GM21367 (cell line): ENCODE measurements at regions not wholly inside any gene's neighbourhood (a gene's known extent, or its start where the extent isn't known, plus 50 kb on each side); places are given as distances from the start of the nearest gene placed in this dataset.
"Not testable (repeated sequence)": the region's sequence is repeated elsewhere in the genome, so short reads cannot be mapped to it uniquely, and the experiment has no call there.

ENCODE experiments used
- ATAC-seq: cut with Tn5 transposase; IDR thresholded peaks from one replicate; pipeline ENCODE4 v1.9.1; 2021; ENCODE audit not compliant: unreplicated experiment

DNA sequence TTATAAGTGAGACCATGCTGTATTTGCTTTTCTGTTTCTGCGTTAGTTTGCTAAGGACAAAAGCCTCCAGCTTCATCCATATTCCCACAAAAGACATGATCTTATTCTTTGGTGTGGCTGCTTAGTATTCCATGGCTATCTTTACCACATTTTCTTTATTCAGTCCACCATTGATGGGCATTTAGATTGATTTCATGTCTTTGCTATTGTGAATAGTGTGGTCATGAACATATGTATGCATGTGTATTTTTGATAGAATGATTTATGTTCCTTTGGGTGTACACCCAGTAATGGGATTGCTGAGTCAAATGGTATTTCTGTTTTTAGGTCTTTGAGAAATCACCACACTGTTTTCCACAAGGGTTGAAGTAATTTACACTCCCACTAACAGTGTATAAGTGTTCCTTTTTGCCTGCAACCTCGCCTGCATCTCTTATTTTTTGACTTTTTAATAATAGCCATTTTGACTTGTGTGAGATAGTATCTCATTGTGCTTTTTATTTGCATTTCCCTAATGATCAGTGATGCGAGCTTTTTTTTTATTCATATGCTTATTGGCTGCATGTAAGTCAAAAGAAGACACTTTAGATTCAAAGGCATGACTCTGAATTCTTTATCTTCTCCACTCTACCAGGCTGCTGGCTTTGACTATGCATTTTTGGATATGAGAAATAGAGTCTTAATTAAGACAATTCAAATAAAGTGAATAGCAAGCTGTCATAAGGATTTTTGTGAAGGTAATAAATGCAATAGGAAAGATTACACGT, 183.3 kb upstream of the SYNPR start:
- no peak for ATAC-seq

DNA sequence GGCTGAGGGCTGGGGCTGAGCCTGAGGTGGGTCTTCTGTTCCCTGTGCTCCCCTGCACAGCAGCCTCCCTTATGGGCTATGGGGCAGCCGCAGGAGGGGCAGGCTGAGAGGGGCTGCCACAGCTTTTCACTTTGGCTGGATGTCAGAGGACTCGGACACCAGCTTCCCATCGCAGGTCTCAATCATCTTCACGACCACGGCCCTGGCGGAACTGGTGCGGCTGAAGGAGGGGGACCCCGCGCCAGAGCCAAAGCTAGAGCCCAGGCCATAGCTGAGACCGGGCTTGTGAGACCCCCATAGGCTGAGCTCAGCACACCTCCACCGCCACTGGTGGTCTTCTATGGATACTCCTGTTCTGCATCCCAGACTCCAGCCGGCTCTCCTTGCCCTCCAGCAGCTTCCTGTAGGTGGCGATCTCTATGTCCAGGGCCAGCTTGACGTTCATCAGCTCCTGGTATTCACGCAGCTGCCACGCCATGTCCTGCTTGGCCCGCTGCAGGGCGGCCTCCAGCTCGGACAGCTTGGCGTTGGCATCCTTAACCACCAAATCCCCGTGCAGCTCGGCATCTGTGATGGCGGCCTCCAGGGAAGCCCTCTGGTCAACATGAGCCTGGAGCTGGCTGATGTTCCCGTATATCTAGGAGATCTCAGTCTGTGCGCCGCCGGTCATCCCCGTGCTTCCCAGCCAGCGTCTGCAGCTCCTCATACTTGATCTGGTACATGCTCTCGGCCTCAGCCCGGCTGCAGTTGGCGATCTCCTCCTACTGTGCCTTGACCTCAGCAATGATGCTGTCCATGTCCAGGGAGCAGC, 181.7 kb upstream of the SYNPR start:
- ATAC-seq, result no peak

DNA sequence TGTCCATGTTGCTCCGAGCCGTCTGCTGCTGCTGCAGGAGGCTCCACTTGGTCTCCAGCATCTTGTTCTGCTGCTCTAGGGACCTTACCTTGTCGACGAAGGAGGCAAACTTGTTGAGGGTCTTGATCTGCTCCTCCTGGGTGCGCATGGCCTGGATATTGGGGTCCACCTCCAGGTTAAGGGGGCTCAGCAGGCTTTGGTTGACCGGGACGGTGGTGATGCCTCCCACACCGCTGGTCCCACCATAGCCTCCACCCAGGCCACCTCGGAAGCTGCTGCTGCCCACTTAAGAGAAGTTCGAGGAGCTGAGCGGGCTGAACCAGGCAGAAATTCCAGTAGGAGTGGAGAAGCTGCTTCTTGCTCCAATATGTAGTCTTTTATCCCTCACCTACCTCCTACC, 180.7 kb upstream of the SYNPR start:
- ATAC-seq, result no peak

DNA sequence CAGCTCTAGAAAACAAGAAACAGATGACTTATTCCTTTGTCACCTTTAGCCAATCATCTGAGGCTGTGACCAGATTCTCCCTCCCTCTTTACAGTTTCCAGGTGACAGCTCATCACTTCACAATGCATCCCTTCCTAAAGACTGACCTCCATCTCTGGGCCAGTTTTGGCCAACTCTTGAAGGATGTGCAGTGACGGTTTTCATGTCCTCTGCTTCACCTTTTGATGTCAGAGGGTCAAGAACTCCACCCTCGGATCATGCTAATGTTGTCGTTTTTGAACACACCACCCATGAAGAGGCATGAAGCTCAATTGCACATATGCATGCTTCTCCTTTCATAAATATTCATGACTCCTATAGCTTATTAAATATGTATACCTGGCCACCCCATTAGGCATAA, 161.2 kb upstream of the SYNPR start:
- no peak for ATAC-seq

DNA sequence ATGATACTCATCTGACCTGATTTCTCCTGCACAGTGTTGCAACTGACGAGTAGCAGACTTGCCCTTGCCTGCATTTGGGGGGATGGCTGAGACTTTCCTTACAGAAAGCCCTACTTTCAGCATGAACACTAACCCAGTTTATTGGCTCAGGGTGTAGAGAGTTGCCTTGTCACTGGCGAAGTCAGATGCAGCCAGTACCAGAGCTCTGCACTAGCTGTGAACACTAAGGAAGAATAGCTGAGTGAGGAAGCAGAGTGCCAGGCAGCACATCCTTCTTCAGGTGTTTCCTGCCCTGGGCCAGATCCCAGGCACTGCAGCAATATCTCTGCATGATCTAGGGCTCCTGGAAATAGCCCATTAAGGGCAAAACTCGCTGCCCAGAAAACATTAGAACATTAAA, 154.0 kb upstream of the SYNPR start:
- ATAC-seq, result no peak

DNA sequence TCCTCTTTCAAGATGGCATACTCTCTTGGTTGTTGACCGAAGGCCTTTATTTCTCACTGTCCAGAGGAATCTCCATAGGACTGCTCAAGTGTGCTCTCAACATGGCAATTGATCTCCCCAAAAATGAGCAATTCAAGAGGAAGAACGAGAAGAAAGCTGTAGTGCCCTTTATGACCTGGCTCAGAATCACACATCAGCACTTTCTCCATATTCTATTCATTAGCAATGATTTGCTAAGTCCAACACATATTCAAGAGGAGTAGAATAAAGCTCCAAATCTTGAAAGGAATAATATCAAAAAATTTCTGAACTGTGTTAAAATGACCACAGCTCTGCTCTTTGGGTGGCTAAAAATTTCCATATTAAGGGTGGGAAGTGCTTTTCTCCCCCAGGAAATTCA, 151.6 kb upstream of the SYNPR start:
- no peak for ATAC-seq

DNA sequence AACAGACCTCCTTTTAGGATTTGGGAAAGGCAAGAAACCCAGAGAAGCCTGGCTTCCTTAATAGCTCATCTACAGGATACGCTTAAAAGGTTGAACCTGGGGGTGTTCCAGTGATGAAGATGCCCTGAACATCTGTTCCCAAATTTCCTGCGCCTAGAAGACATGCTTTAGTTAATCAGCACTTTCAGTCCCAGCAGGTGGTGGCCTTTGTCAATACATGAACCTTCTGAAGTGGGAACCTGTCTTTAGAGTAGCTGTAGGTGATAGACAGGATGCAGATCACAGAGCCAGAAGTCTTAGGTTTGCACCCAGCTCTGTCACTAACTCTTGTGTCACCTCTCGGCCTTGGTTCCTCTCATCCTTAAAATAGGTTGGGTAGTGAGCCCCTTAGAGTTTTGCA, 149.7 kb upstream of the SYNPR start:
- ATAC-seq, result no peak

DNA sequence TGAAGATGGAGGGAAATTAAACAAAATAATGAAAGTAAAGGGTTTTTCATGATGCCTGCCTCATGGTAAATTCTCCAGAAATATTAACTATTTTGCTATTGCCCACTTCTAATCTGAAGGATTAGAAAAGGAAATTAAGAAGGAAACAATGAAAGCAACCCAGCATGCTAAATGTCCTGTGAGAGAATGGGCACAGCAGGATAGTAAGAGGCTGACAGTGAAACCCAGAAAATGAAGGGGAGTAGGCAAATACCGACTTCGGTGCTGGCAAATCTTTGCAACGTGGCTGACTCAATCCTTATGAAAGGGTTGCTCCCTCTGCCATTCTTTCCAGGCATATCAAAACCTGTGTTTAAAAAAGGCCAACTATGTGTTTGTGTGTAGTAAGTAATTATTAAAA, 147.5 kb upstream of the SYNPR start:
- ATAC-seq, result no peak

DNA sequence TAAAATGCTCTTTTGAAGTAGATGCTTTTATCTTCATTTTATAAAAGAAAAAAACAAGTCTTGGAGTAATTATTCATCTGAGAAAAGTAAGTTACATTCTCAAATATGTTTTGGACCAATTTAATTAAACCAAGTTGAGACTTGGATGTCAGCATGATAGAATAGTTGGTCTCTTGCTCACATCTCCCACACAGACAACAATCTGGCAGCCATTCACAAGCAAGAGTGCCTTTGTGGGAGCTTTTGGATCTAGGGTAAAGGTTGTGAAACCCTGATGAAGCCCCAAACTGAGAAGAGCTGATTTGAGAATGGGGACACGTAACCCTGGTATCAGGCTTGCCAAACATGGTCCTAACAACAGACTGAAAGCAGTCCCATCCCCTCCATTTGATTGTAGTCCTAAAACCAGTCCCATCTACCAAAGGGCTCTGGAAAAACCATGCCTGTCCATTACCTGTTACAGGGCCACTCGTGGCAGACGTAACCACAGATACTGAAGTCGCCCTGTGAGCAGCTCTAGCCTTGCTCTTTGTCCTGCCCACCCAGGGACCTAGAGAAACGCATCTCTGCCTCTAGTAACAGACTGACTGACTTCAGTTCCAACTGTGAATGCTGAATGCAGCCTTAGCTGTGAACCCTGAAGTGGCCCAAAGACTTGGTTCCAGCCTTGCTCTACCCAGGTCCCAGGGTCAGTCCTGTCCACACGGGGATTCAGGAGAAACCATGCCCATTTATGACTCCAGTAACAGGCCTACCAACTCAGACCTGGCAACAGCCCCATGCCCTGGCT, 145.5 kb upstream of the SYNPR start:
- no peak for ATAC-seq

DNA sequence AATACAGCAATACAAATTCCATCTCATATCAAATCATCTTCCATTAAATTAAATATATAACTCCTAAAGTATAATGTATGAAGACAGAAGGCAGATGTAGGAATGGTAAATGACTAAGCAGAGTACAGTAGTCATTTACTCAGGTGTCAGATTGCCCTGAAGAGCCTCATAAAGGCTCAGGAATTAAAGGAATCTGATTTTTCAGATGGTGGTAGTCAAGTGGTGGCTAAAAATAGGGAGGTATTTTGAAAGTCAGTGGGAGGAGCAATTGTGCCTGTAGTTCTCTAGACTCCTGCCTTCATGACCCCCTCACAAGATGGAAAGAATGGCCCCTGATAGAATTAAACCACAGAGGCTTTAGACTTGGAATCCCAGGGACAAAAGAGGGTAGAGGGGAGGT, 142.7 kb upstream of the SYNPR start:
- no peak for ATAC-seq

DNA sequence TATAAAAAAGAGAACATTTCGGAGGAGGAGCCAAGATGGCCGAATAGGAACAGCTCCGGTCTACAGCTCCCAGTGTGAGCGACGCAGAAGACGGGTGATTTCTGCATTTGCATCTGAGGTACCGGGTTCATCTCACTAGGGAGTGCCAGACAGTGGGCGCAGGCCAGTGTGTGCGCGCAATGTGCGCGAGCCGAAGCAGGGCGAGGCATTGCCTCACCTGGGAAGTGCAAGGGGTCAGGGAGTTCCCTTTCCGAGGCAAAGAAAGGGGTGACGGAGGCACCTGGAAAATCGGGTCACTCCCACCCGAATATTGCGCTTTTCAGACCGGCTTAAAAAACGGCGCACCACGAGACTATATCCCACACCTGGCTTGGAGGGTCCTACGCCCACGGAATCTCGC, 141.9 kb upstream of the SYNPR start:
- not testable (repeated sequence) for ATAC-seq

DNA sequence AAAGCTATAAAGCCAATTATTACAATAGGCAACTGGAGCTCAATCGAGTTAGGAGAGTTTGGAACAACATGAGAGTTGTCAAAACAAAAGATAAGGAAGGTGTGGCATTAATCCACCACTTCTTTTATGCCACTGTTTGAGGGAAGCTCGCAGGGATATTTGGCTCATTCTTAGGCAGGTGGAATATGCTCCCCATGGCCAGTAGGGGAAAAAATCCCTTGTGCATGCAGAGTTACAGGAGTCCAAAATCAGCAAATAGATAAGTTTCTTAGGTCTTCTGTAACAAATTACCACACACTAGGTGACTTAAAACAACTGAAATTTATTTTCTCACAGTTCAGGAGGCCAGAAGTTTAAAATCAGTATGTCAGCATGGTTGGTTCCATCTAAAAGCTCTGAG, 135.4 kb upstream of the SYNPR start:
- ATAC-seq, result no peak

DNA sequence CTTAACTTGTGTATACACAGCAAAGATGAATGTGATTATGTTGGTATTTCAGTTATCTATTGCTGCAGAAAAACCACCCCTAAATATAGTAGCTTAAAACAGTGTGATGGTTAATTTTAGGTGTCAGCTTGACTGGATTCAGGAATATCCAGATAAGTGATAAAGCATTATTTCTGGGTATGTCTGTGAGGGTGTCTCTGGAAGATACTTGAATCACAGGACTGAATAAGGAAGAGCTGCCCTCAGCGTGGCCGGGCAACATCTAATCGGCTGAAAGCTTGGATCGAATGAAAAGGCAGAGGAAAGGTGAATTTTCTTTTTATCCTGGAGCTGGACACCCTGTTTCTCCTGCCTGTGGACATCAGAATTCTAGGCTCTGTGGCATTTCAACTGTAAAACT, 132.0 kb upstream of the SYNPR start:
- ATAC-seq, result no peak

DNA sequence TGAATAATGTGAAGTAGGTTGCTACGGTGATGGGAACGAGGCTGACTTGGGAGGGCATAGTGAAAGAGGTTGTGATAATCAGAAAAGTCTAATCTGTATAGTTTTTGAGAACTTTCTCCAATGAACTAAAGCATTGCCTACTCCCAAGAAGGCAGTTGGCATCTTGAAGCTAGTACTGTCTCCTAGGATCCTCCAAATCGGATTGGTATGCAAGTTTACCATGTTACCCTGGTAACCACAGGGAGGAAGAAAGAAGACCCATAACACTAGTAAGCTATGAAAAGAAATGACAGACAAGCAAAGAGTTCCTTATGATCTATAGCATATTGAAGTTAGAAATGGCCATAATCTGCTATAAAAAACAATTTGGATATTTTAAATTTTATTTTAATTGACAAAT, 127.2 kb upstream of the SYNPR start:
- ATAC-seq, result no peak

DNA sequence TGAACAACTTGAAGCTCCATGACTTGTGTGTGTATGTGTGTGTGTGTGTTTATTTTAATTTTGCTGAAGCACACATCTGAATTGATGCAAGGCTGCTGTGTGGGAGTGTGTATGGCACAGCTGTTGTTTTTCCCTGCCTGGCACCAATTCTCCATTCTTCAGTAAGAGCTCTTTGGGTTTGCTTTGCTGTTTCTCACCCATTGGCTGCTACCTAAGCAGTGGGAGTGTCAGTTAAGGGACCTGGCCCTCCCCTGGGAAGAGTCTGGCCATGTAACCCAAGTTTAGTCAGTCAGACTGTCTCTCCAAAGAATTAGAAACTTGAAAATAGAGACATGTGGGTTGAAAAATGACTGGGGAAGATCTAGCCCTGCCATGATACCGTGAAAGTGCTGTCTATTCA, 126.2 kb upstream of the SYNPR start:
- ATAC-seq, result no peak

DNA sequence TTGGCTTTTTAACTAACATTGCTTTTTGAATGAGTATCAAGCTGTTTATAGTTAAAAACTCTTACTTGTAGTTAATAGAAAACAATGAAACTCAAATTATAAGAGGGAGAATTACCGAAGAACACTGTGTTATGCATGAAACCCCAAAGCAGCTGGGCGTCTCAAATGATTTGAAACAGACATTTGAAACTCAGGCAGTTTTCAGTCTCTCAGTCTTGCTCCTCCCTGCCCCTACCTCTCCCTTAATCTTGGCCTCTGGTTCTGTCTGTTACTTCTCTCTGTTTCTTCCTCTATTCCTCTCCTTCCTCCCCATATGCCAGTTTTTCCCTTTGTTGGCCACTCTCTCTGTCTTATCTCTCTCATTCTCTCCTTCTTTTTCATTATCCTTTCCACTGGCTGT, 118.3 kb upstream of the SYNPR start:
- ATAC-seq, result no peak

DNA sequence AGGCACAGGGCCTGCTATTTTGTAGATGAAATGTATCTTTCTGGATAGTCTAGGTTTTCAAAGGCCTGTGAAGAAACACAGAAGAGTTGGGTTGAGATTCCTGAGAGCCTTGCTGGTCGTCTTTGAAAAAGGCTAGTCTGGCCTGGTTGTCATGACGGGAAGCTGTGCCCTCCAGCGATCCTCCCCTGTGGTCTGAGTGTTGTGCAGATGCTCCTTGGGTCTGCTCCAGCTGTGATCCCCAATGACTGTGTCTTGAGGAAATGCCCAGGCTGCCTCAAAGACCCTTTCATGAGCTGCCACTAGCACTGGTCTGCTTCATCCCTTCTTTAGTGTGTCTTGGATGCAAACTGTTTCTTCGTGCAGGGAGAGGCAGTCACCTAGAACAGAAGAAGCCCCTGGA, 111.0 kb upstream of the SYNPR start:
- ATAC-seq, result no peak

DNA sequence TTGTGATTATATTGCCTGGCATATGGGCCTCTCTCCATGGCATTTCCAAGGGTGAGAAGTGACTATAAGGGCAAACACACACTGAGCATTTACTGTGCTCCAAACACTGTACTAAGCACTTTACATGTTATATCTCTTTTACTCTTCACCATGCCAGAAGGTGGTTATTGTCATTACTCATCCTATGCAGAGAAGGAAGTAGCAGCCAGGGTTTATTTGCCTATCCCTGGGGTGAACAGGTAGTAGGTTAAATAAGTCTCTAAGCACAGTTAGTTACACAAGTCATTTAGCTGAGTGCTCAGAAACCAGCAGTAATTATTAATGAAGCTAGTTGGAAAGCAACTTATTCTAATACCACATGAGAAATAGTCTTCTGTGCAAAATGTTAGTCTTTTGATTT, 109.9 kb upstream of the SYNPR start:
- no peak for ATAC-seq

DNA sequence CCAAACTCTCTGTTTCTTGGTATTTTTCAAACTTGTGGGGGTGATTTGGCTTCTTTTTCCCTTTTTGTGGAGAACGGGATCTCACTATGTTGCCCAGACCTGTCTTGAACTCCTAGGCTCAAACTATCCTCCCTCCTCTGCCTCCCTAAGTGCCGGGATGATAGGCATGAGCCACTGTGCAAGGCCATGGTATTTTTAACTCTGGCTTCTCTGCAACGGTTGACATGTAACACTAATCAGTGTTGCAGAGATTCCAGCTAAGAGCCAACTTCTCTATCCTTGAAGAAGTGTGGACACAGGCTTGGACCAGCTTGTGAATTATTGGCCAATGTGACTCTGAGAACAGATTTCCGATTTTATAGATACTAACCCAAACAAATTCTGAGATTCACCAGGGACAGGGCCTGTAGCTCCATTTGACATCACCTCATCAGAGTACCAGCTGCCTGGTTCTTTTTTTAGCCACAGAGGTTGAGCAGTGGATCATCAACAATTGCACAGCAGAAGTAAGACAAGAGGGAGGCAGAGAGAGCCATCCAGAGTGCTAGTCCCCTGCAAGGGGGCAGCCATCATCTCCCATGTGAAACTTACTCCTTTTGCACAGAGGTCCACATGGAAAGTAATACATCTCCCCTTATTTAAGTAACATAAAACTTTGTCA, 98.1 kb upstream of the SYNPR start:
- ATAC-seq, result no peak

DNA sequence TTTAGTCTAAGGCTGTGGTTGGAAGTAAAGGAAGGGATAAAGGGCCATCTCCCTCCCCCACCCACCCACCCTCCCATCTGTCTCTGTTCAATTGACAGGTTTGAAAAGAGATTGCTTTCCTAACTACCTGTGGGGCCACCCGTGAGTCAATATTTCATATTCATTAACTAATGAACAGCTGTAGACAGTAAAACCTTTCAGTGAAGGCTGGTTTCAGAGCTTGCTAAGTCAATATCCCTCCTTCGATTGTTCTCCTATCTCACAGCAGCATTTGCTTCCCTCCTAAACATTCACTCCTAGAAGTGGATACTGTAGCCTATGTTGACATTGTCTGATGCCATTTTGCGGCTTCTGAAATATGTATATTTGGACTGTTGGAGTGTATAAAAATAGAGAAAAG, 85.9 kb upstream of the SYNPR start:
- ATAC-seq, result no peak

DNA sequence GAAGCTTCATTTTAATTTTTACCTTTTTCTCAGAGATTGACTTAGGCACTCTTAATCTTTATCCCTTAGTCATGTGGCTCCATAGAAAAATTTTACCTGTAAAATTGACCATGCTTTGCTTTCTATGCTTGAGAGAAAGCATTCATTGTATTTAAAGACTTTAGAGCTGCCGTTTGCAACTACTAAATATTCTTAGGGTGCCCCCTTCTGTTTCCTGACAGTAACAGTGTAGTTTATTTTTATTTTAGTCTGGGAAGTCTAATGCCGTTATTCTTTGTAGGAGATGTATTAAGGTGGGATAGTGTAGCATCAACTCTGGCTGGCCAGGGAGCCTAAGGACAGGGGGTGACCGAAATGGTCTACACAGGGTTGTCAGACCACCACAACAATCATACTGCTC, 84.5 kb upstream of the SYNPR start:
- ATAC-seq, result no peak
